ENCODE measurements at regions not wholly inside any gene's neighbourhood (a gene's known extent, or its start where the extent isn't known, plus 50 kb on each side); places are given as distances from the start of the nearest gene placed in this dataset.

DNA sequence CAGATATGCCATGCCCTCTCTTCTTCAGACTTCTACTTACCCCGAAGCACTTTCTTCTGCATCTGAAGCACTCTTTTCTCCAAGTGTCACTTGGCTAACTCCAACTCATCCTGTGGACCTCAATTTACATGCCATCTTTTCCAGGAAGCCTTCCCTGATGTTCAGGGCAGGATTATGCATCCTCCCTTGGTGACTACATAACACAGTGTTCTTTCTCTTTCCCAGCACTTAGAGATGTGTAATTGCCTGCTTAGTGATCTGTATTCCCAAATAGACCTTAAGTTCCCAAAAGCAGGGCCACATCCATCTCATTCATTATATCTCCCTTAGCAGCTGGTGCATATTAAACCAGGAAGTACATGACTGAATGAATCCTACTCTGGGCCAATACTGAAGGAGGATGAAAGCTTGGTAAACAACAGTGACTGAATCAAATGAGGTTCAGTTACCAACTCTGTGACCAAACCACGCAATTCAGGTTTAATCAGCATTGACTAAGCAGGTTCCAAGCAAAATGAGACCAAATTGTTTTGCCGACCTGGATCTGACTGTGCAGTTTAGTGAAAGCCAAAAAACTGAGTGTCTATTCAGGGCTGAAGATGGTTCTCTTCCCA, 121.4 kb upstream of the TCF21 start:
- no peaks in the 10 kb centered on the region for H3K27me3 ChIP-seq (ENCODE audit: control insufficient read depth, insufficient read depth, low read length)
- no peak overlapping the region for H3K27ac ChIP-seq
- H3K9ac ChIP-seq: no peak overlapping the region
- no peaks in the 10 kb centered on the region for H3K79me2 ChIP-seq
- no peaks in the 10 kb centered on the region for H3K9me3 ChIP-seq (ENCODE audit: control insufficient read depth, low read length)
- H3K4me2 ChIP-seq (ENCODE audit: low read length): no peak overlapping the region
- TF ChIP-seq, protein P1, sequence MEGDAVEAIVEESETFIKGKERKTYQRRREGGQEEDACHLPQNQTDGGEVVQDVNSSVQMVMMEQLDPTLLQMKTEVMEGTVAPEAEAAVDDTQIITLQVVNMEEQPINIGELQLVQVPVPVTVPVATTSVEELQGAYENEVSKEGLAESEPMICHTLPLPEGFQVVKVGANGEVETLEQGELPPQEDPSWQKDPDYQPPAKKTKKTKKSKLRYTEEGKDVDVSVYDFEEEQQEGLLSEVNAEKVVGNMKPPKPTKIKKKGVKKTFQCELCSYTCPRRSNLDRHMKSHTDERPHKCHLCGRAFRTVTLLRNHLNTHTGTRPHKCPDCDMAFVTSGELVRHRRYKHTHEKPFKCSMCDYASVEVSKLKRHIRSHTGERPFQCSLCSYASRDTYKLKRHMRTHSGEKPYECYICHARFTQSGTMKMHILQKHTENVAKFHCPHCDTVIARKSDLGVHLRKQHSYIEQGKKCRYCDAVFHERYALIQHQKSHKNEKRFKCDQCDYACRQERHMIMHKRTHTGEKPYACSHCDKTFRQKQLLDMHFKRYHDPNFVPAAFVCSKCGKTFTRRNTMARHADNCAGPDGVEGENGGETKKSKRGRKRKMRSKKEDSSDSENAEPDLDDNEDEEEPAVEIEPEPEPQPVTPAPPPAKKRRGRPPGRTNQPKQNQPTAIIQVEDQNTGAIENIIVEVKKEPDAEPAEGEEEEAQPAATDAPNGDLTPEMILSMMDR (IDR thresholded peaks at IDR 0.05): no peak
- no peaks in the 10 kb centered on the region for H3K36me3 ChIP-seq (ENCODE audit: control insufficient read depth, insufficient read depth, low read length)
- no peaks in the 10 kb centered on the region for H3K4me1 ChIP-seq
- H2AFZ ChIP-seq: no peak overlapping the region
- H3K4me3 ChIP-seq (ENCODE audit: low read depth, low read length): no peak overlapping the region

DNA sequence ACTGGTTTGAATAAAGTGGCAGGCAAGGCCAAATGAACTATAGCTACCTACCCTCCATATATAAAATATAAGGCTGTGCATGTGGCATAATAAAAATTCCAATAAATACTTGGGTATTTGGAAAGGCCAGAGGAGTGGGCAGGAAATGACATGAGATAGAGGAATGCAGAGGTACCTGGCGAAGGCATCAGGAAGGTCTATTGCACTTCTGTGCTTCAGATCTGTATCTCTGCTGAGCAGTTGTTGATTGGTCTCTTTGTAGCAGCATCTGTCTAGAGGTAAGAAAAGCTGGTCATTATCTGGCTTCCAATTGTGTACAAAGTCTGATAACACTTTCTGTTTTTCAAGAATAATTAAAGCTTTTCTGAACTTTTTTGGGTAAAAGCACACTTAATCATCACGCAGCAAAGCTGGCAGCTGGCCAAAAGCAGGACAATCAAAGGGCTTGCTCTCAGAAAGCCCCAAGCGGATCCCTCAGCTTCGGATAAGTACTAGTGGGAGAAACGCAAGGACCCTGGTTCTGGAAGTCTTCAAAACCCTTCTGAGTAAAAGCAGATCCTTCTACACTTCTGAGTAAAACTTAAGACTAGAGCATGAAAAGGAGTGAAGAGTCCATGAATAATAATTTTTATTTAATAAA, 120.1 kb upstream of the TCF21 start:
- no peaks in the 10 kb centered on the region for H3K9me3 ChIP-seq (ENCODE audit: control insufficient read depth, low read length)
- no peak overlapping the region for H3K27ac ChIP-seq
- TF ChIP-seq, protein P1 (IDR thresholded peaks at IDR 0.05): no peak
- no peaks in the 10 kb centered on the region for H3K27me3 ChIP-seq (ENCODE audit: control insufficient read depth, insufficient read depth, low read length)
- H3K79me2 ChIP-seq: no peaks in the 10 kb centered on the region
- no peak overlapping the region for H3K4me2 ChIP-seq (ENCODE audit: low read length)
- no peak overlapping the region for H3K4me3 ChIP-seq (ENCODE audit: low read depth, low read length)
- no peak overlapping the region for H2AFZ ChIP-seq
- H3K36me3 ChIP-seq (ENCODE audit: control insufficient read depth, insufficient read depth, low read length): no peaks in the 10 kb centered on the region
- H3K9ac ChIP-seq: no peak overlapping the region
- no peaks in the 10 kb centered on the region for H3K4me1 ChIP-seq

DNA sequence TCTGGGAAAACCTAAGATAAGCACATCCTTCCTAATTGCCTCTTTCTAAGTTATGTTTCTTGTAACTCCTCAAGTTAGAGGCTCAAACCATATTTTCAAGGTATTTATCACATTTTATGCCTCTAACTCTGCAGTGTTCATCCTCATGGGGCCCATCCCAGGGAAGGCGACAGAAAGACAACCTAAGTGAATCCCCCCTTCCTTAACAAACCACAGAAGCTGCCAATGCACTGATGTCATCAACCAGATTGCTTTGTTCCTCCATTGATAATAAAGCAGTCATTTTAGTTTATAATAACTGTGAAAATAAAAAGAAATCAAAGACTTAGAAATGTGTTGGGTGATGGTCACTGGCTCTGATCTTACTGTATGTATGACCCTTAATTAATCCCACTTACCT, 119.5 kb upstream of the TCF21 start:
- H3K4me3 ChIP-seq (ENCODE audit: low read depth, low read length): no peak overlapping the region
- H3K9ac ChIP-seq: no peak overlapping the region
- no peaks in the 10 kb centered on the region for H3K36me3 ChIP-seq (ENCODE audit: control insufficient read depth, insufficient read depth, low read length)
- no peaks in the 10 kb centered on the region for H3K79me2 ChIP-seq
- H3K27ac ChIP-seq: no peak overlapping the region
- H3K27me3 ChIP-seq (ENCODE audit: control insufficient read depth, insufficient read depth, low read length): no peaks in the 10 kb centered on the region
- H3K4me2 ChIP-seq (ENCODE audit: low read length): no peak overlapping the region
- H2AFZ ChIP-seq: no peak overlapping the region
- no peaks in the 10 kb centered on the region for H3K4me1 ChIP-seq
- TF ChIP-seq, protein P1 (IDR thresholded peaks at IDR 0.05): no peak
- H3K9me3 ChIP-seq (ENCODE audit: control insufficient read depth, low read length): no peaks in the 10 kb centered on the region

DNA sequence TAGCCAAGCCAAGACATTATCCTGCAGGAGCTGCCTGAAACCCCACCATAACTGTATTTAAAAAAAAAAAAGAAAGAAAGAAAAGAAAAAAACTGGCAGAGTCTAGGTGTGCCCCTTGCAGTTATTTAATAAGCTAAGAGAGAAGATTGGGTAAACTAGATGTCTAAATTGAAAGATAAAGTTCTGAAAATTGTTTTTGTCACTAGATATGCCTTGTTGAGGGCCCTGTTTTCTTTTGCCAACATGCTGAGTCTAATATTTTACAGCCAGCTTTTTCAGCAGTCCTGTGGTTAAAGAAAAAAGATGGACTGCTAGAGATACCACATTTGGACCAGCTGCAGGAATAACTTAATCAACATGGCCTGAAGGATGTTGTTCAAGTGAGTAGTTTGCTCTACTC, 116.3 kb upstream of the TCF21 start:
- Histone ChIP-seq H2AFZ (no peak overlapping the region), H3K27ac (no peak overlapping the region), H3K79me2 (no peaks in the 10 kb centered on the region), H3K36me3 (ENCODE audit: control insufficient read depth, insufficient read depth, low read length) (no peaks in the 10 kb centered on the region), H3K9ac (no peak overlapping the region), H3K4me1 (no peaks in the 10 kb centered on the region), H3K9me3 (ENCODE audit: control insufficient read depth, low read length) (no peaks in the 10 kb centered on the region), H3K4me2 (ENCODE audit: low read length) (no peak overlapping the region), H3K4me3 (ENCODE audit: low read depth, low read length) (no peak overlapping the region), H3K27me3 (ENCODE audit: control insufficient read depth, insufficient read depth, low read length) (no peaks in the 10 kb centered on the region)
- TF ChIP-seq, protein P1 (IDR thresholded peaks at IDR 0.05): no peak

DNA sequence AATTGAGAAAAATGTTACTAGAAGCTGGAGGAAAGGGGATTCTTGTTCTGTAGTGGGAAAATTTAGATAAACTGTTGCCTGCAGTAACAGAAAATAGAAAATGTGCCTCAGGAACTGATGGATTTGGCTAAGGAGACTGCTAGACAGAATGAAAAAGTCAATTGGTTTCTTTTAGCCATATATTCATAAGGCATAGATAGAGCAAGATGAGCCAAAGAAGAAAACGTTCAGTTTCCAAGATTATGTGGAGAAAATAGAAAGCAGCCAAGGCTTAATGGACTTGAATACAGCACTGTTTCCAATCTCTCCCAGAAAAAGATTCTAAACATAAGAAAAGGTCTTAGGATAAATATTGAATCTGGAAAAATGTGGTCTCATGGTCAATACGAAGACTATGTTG, 115.1 kb upstream of the TCF21 start:
- Histone ChIP-seq H3K9me3 (ENCODE audit: control insufficient read depth, low read length) (no peaks in the 10 kb centered on the region), H3K9ac (no peak overlapping the region), H2AFZ (no peak overlapping the region), H3K4me1 (no peaks in the 10 kb centered on the region), H3K27me3 (ENCODE audit: control insufficient read depth, insufficient read depth, low read length) (no peaks in the 10 kb centered on the region), H3K36me3 (ENCODE audit: control insufficient read depth, insufficient read depth, low read length) (no peaks in the 10 kb centered on the region), H3K27ac (no peak overlapping the region), H3K4me3 (ENCODE audit: low read depth, low read length) (no peak overlapping the region), H3K79me2 (no peaks in the 10 kb centered on the region), H3K4me2 (ENCODE audit: low read length) (no peak overlapping the region)
- TF ChIP-seq, protein P1 (IDR thresholded peaks at IDR 0.05): no peak
